Neural cell (in vitro differentiated cells): ENCODE measurements at regions not wholly inside any gene's neighbourhood (a gene's known extent, or its start where the extent isn't known, plus 50 kb on each side); places are given as distances from the start of the nearest gene placed in this dataset.

Experiments used
- H2AFZ ChIP-seq: fragments of 200-600, 300-800 bp; sonication (generic), shearing (Covaris generic); 2 replicates; pipeline ENCODE4 v1.6.0; 2014; ENCODE audit warnings: low read depth, mild to moderate bottlenecking, antibody characterized with exemption, low read length, moderate library complexity
- H3F3A ChIP-seq: fragments of 200-600 bp; shearing (Covaris generic); 2 replicates; pipeline ENCODE4 v1.6.1; 2016; ENCODE audit warnings: mild to moderate bottlenecking, moderate library complexity, mixed read lengths, antibody characterized with exemption, low read length; ENCODE audit not compliant: insufficient read depth, poor library complexity, severe bottlenecking
- H3K27ac ChIP-seq: fragments of 200-600, 300-800 bp; sonication (generic), shearing (Covaris generic); 2 replicates; pipeline ENCODE4 v1.5.1; 2014; ENCODE audit warnings: mild to moderate bottlenecking, low read length, moderate library complexity
- H3K27me3 ChIP-seq: fragments of 300-800, 200-600 bp; sonication (generic), shearing (Covaris generic); 2 replicates; pipeline ENCODE4 v1.6.0; 2014; ENCODE audit warnings: mild to moderate bottlenecking, low read depth, low read length, moderate library complexity; ENCODE audit not compliant: insufficient read depth
- H3K36me3 ChIP-seq: fragments of 300-800, 200-600 bp; sonication (generic), shearing (Covaris generic); 2 replicates; pipeline ENCODE4 v1.5.1; 2014; ENCODE audit warnings: mild to moderate bottlenecking, antibody characterized with exemption, low read length, moderate library complexity; ENCODE audit not compliant: insufficient read depth
- H3K4me2 ChIP-seq: fragments of 300-800, 200-600 bp; sonication (generic), shearing (Covaris generic); 2 replicates; pipeline ENCODE4 v1.6.0; 2014; ENCODE audit warnings: mild to moderate bottlenecking, low read length
- H3K4me3 ChIP-seq: fragments of 300-800, 200-600 bp; sonication (generic), shearing (Covaris generic); 2 replicates; pipeline ENCODE4 v1.5.1; 2014; ENCODE audit warnings: mild to moderate bottlenecking, low read length, moderate library complexity
- H3K79me2 ChIP-seq: fragments of 200-600 bp; shearing (Covaris generic); replicated peaks from 2 replicates; pipeline ENCODE4 v1.6.0; 2014; ENCODE audit warnings: mild to moderate bottlenecking, low read length, moderate library complexity; ENCODE audit not compliant: insufficient read depth
- H3K9ac ChIP-seq: fragments of 300-800, 200-600 bp; sonication (generic), shearing (Covaris generic); 2 replicates; pipeline ENCODE4 v1.6.1; 2016; ENCODE audit warnings: mild to moderate bottlenecking, low read length, mixed read lengths
- H3K9me2 ChIP-seq: fragments of 200-600 bp; shearing (Covaris generic); 2 replicates; pipeline ENCODE4 v1.6.1; 2016; ENCODE audit warnings: mild to moderate bottlenecking, low read length, mixed read lengths; ENCODE audit not compliant: insufficient read depth
- H3K9me3 ChIP-seq: fragments of 200-600, 300-800 bp; sonication (generic), shearing (Covaris generic); 2 replicates; pipeline ENCODE4 v1.6.1; 2016; ENCODE audit warnings: mild to moderate bottlenecking, mixed run types, low read length, moderate library complexity, mixed read lengths
- H4K20me1 ChIP-seq: fragments of 200-600 bp; shearing (Covaris generic); 2 replicates; pipeline ENCODE4 v1.6.1; 2016; ENCODE audit warnings: mild to moderate bottlenecking, mixed run types; ENCODE audit not compliant: insufficient read depth
- CTCF ChIP-seq: fragments of 450-650 bp; IDR thresholded peaks from 2 replicates; pipeline ENCODE4 v1.5.1; 2014; ENCODE audit warnings: antibody characterized with exemption, mild to moderate bottlenecking, moderate library complexity; ENCODE audit not compliant: poor library complexity, severe bottlenecking
- EP300 ChIP-seq: fragments of 450-650 bp; conservative IDR thresholded peaks from 2 replicates; pipeline ENCODE4 v1.6.1; 2014; ENCODE audit warnings: antibody characterized with exemption, mild to moderate bottlenecking, moderate library complexity; ENCODE audit not compliant: poor library complexity, severe bottlenecking
- EZH2 ChIP-seq: fragments of 200-600, 300-800 bp; shearing (Covaris generic), sonication (generic); IDR thresholded peaks from 2 replicates; pipeline ENCODE4 v1.6.1; 2014; ENCODE audit warnings: antibody characterized with exemption, low read length, borderline replicate concordance, mild to moderate bottlenecking; ENCODE audit not compliant: insufficient read depth, poor library complexity, severe bottlenecking
- MXI1 ChIP-seq: fragments of 450-650 bp; conservative IDR thresholded peaks from 2 replicates; pipeline ENCODE4 v1.6.1; 2014; ENCODE audit warnings: antibody characterized with exemption, mild to moderate bottlenecking; ENCODE audit not compliant: poor library complexity, severe bottlenecking
- POLR2AphosphoS5 ChIP-seq: IDR thresholded peaks from 2 replicates; pipeline ENCODE4 v1.6.1; 2012
- RAD21 ChIP-seq: fragments of 450-650 bp; conservative IDR thresholded peaks from 2 replicates; pipeline ENCODE4 v1.6.1; 2014; ENCODE audit warnings: antibody characterized with exemption, mild to moderate bottlenecking, moderate library complexity
- SMC3 ChIP-seq: fragments of 450-650 bp; conservative IDR thresholded peaks from 2 replicates; pipeline ENCODE4 v1.6.1; 2014; ENCODE audit warnings: antibody characterized with exemption, mild to moderate bottlenecking, moderate library complexity; ENCODE audit not compliant: poor library complexity
- TAF1 ChIP-seq: IDR thresholded peaks from 2 replicates; pipeline ENCODE4 v1.6.1; 2012; ENCODE audit warnings: low read depth
- TF ChIP-seq, protein P1 (sequence below): IDR thresholded peaks from 2 replicates; pipeline ENCODE4 v1.6.1; 2012; ENCODE audit warnings: borderline replicate concordance

DNA sequence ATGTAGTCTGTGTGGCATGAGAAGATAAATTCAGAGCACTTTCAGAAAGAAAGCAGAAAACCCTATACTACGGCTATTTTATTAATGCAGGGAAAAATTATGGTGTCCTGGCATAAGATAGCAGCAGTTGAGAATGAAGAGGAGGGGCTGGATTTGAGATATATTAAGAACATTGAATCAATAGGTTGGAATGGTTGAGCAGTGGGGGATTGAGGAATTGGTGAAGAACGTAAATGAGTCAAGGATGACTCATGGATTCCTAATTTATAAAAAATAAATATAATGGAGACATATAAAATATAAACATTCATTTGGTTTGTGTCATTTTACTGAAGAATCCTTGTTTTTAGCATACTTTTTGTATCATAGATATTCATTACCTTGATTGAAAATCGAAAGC, 234.3 kb upstream of the ADAMTS5 start:
- TF ChIP-seq POLR2AphosphoS5 = no peak
- Histone ChIP-seq H3K27ac (no peak overlapping the region), H3K4me2 (no peak overlapping the region), H3K9me3 (no peaks in the 10 kb centered on the region), H3K4me3 (no peak overlapping the region), H3K9me2 (no peaks in the 10 kb centered on the region), H3K36me3 (no peaks in the 10 kb centered on the region), H3K27me3 (no peaks in the 10 kb centered on the region), H3K9ac (no peak overlapping the region), H4K20me1 (no peaks in the 10 kb centered on the region), H2AFZ (no peak overlapping the region), H3F3A (no peaks in the 10 kb centered on the region), H3K79me2 (no peaks in the 10 kb centered on the region)

- Histone ChIP-seq H3K79me2 (no peaks in the 10 kb centered on the region), H3K27me3 (no peaks in the 10 kb centered on the region), H3K4me3 (no peak overlapping the region), H2AFZ (no peak overlapping the region), H3K36me3 (no peaks in the 10 kb centered on the region), H3F3A (no peaks in the 10 kb centered on the region), H3K27ac (no peak overlapping the region), H3K9me3 (no peaks in the 10 kb centered on the region), H4K20me1 (no peaks in the 10 kb centered on the region), H3K9ac (no peak overlapping the region), H3K4me2 (no peak overlapping the region), H3K9me2 (no peaks in the 10 kb centered on the region)
- TF ChIP-seq POLR2AphosphoS5 (no peak), RAD21 (no peak)
These were observed 229.8 kb upstream of the ADAMTS5 start for GRCh38 chr21:27196651-27197050.

DNA sequence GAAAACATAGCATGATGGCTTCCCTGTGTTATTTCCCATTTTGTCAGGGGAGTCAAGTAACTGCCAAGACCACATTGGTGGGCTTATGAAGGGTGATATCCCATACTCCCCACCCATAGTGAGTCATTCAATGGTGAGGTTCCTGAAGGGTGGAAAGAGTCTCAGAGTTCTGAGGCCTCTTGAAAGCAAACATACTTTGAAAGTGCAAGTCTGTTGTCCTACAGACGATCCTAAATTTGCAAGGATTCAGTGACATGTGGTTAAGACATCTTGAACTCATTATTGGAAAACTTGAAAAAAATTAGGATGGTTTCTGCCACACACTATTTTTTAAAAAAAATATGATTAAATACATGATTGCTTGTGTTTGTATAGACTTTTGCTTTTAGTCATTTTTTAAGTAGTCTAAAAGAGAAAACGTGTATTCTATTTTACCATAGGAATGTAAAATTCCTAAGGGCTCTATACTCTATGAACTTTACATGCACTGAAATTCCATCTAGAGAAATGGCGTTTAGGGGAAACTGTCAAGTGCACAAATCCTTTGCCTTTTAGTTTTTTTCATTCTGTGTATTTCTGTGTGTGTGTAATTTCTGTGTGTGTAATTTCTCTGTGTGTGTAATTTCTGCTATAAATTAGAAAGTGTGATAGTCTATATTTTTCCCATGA, 225.5 kb upstream of the ADAMTS5 start:
- H3K9ac ChIP-seq = no peak overlapping the region
- H3K36me3 ChIP-seq = no peaks in the 10 kb centered on the region
- H2AFZ ChIP-seq = no peak overlapping the region
- H3K79me2 ChIP-seq = no peaks in the 10 kb centered on the region
- no peaks in the 10 kb centered on the region for H3K9me2 ChIP-seq
- no peaks in the 10 kb centered on the region for H4K20me1 ChIP-seq
- TF ChIP-seq TAF1 (no peak), EZH2 (no peak), POLR2AphosphoS5 (no peak), EP300 (no peak), RAD21 (no peak), CTCF (no peak), MXI1 (no peak), SMC3 (no peak)
- TF ChIP-seq, protein P1, sequence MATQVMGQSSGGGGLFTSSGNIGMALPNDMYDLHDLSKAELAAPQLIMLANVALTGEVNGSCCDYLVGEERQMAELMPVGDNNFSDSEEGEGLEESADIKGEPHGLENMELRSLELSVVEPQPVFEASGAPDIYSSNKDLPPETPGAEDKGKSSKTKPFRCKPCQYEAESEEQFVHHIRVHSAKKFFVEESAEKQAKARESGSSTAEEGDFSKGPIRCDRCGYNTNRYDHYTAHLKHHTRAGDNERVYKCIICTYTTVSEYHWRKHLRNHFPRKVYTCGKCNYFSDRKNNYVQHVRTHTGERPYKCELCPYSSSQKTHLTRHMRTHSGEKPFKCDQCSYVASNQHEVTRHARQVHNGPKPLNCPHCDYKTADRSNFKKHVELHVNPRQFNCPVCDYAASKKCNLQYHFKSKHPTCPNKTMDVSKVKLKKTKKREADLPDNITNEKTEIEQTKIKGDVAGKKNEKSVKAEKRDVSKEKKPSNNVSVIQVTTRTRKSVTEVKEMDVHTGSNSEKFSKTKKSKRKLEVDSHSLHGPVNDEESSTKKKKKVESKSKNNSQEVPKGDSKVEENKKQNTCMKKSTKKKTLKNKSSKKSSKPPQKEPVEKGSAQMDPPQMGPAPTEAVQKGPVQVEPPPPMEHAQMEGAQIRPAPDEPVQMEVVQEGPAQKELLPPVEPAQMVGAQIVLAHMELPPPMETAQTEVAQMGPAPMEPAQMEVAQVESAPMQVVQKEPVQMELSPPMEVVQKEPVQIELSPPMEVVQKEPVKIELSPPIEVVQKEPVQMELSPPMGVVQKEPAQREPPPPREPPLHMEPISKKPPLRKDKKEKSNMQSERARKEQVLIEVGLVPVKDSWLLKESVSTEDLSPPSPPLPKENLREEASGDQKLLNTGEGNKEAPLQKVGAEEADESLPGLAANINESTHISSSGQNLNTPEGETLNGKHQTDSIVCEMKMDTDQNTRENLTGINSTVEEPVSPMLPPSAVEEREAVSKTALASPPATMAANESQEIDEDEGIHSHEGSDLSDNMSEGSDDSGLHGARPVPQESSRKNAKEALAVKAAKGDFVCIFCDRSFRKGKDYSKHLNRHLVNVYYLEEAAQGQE = no peak
- H3K27me3 ChIP-seq = no peaks in the 10 kb centered on the region
- H3F3A ChIP-seq = no peaks in the 10 kb centered on the region
- no peak overlapping the region for H3K4me3 ChIP-seq
- no peak overlapping the region for H3K27ac ChIP-seq
- no peak overlapping the region for H3K4me2 ChIP-seq
- H3K9me3 ChIP-seq = no peaks in the 10 kb centered on the region
